HepG2 (cell line): ENCODE measurements at regions not wholly inside any gene's neighbourhood (a gene's known extent, or its start where the extent isn't known, plus 50 kb on each side); places are given as distances from the start of the nearest gene placed in this dataset.

Source experiments
- ATAC-seq: fragments of 200-7000 bp; cut with Tn5 transposase; 3 replicates; pipeline ENCODE4 v1.9.1; 2020; ENCODE audit warnings: mild to moderate bottlenecking, moderate library complexity
- BruUV-seq: library from RNA; stranded (reverse); fragments of 400-500 nt; replicated peaks from 2 replicates; lab custom pipeline; 2021; lab: Mats Ljungman, UMichigan
- CTCF ChIA-PET: fragments of 300-600 bp; formaldehyde crosslinking; extraction: SDS; loops from one replicate; lab custom pipeline; 2021; ENCODE audit warnings: low total read pairs, inconsistent platforms, low intra/inter-chr PET ratio; lab: Yijun Ruan, JAX
- POLR2A ChIA-PET: fragments of 350-600 bp; sonication (Branson Sonifier 250); formaldehyde crosslinking; loops from one replicate; lab custom pipeline; 2020; ENCODE audit warnings: antibody characterized with exemption, inconsistent platforms; lab: Yijun Ruan, JAX
- DNase-seq: peaks from one replicate; pipeline ENCODE4 v3.0.0-alpha.2; 2015; ENCODE audit warnings: low spot score
- FAIRE-seq: peaks from 3 replicates; lab custom pipeline; 2011; peaks lifted over from hg19 to GRCh38; lab: Jason Lieb, UNC
- H2AFZ ChIP-seq: one replicate; pipeline ENCODE4 v1.6.1; 2011; ENCODE audit warnings: low read length, inconsistent platforms
- H3K27ac ChIP-seq: fragments of 300-600 bp; 3 replicates; pipeline ENCODE4 v1.8.0; 2011; ENCODE audit warnings: mixed run types, mild to moderate bottlenecking, mixed read lengths, low read length, inconsistent platforms; ENCODE audit not compliant: insufficient read depth; ENCODE audit errors: extremely low read length
- H3K27me3 ChIP-seq, 2 experiments: fragments of 200-600 bp in 1 of 2; 2 replicates in 1 of 2; 3 replicates in 1 of 2; pipeline versions ENCODE4 v1.6.0 to v1.8.0; 2011; ENCODE audit warnings: low read length in 2 of 2, mild to moderate bottlenecking in 2 of 2, moderate library complexity in 2 of 2, inconsistent platforms in 1 of 2; ENCODE audit not compliant: insufficient read depth in 2 of 2, control insufficient read depth in 1 of 2
- H3K36me3 ChIP-seq, 2 experiments: fragments of 200-600 bp in 1 of 2; replicated peaks in 1 of 2; 2 replicates in 1 of 2; 3 replicates in 1 of 2; pipeline versions ENCODE4 v1.5.1 to v1.8.0; 2011; ENCODE audit warnings: low read length in 2 of 2, inconsistent platforms in 1 of 2; ENCODE audit not compliant: insufficient read depth in 2 of 2, control insufficient read depth in 1 of 2
- H3K4me1 ChIP-seq: 2 replicates; pipeline ENCODE4 v1.5.1; 2012; ENCODE audit warnings: low read length, inconsistent platforms; ENCODE audit not compliant: insufficient read depth
- H3K4me2 ChIP-seq: 2 replicates; pipeline ENCODE4 v1.6.0; 2011; ENCODE audit warnings: low read depth, low read length, inconsistent platforms
- H3K4me3 ChIP-seq, 3 experiments: fragments of 200-600 bp in 1 of 3; sonication (generic), shearing (Covaris generic) in 1 of 3; replicated peaks in 1 of 3; 2 replicates each; pipeline ENCODE4 v1.5.1; 2011 to 2016; ENCODE audit warnings: low read length in 3 of 3, inconsistent platforms in 2 of 3, low read depth in 2 of 3, mild to moderate bottlenecking in 2 of 3, control low read depth in 1 of 3, mixed read lengths in 1 of 3; ENCODE audit not compliant: insufficient read depth in 1 of 3
- H3K79me2 ChIP-seq: one replicate; pipeline ENCODE4 v1.6.1; 2011; ENCODE audit warnings: low read length, inconsistent platforms; ENCODE audit not compliant: insufficient read depth
- H3K9ac ChIP-seq: 2 replicates; pipeline ENCODE4 v1.6.0; 2011; ENCODE audit warnings: mild to moderate bottlenecking, low read depth, low read length, inconsistent platforms; ENCODE audit not compliant: insufficient read depth
- H3K9me3 ChIP-seq: 2 replicates; pipeline ENCODE4 v1.5.1; 2012; ENCODE audit warnings: mild to moderate bottlenecking, low read length
- H4K20me1 ChIP-seq: 2 replicates; pipeline ENCODE4 v1.6.0; 2011; ENCODE audit warnings: inconsistent platforms, mild to moderate bottlenecking, low read length, moderate library complexity; ENCODE audit not compliant: insufficient read depth
- AGO1 ChIP-seq: fragments of 200-400 bp; formaldehyde crosslinking; IDR thresholded peaks from 2 replicates; pipeline ENCODE4 v1.6.1; 2017; ENCODE audit warnings: mild to moderate bottlenecking, low read depth, low read length, moderate library complexity; ENCODE audit not compliant: poor library complexity, severe bottlenecking
- ATF1 ChIP-seq: IDR thresholded peaks from 2 replicates; pipeline ENCODE4 v1.6.1; 2016; ENCODE audit warnings: mild to moderate bottlenecking, control low read depth
- CBFB ChIP-seq: sonication (generic); formaldehyde crosslinking; IDR thresholded peaks from 2 replicates; pipeline ENCODE4 v1.4.0; 2020; ENCODE audit warnings: missing genetic modification reagents
- CEBPB ChIP-seq: IDR thresholded peaks from 2 replicates; pipeline ENCODE4 v1.6.1; 2011; ENCODE audit warnings: low read depth, low read length, improper control_type of control experiment, borderline replicate concordance
- E2F2 ChIP-seq: sonication (generic); formaldehyde crosslinking; IDR thresholded peaks from 2 replicates; pipeline ENCODE4 v1.4.0; 2020; ENCODE audit warnings: missing genetic modification reagents, borderline replicate concordance
- FIP1L1 ChIP-seq: fragments of 200-400 bp; formaldehyde crosslinking; IDR thresholded peaks from 2 replicates; pipeline ENCODE4 v1.6.1; 2018; ENCODE audit warnings: low read depth, mild to moderate bottlenecking, low read length, moderate library complexity, borderline replicate concordance; ENCODE audit not compliant: insufficient read depth
- KDM2A ChIP-seq: sonication (generic); formaldehyde crosslinking; IDR thresholded peaks from 2 replicates; pipeline ENCODE4 v1.4.0; 2020; ENCODE audit warnings: low read depth, missing genetic modification reagents, borderline replicate concordance
- KDM3A ChIP-seq: IDR thresholded peaks from 2 replicates; pipeline ENCODE4 v1.6.1; 2018; ENCODE audit warnings: low read depth, missing compliant biosample characterization
- MEIS1 ChIP-seq: sonication (generic); formaldehyde crosslinking; IDR thresholded peaks from 2 replicates; pipeline ENCODE4 v1.9.0; 2021; ENCODE audit warnings: mild to moderate bottlenecking, missing genetic modification reagents, moderate library complexity, borderline replicate concordance
- PAWR ChIP-seq: sonication (generic); formaldehyde crosslinking; IDR thresholded peaks from 2 replicates; pipeline ENCODE4 v1.4.0; 2020; ENCODE audit warnings: missing genetic modification reagents, mild to moderate bottlenecking, borderline replicate concordance
- RAD21 ChIP-seq: fragments of 450-650 bp; formaldehyde crosslinking; IDR thresholded peaks from 2 replicates; pipeline ENCODE4 v1.5.0; 2020; ENCODE audit warnings: mild to moderate bottlenecking
- RARG ChIP-seq: sonication (generic); formaldehyde crosslinking; IDR thresholded peaks from 2 replicates; pipeline ENCODE4 v1.4.0; 2020; ENCODE audit warnings: low read depth, mild to moderate bottlenecking, missing genetic modification reagents
- SALL1 ChIP-seq: sonication (generic); formaldehyde crosslinking; IDR thresholded peaks from 2 replicates; pipeline ENCODE4 v1.8.0; 2022; ENCODE audit warnings: mild to moderate bottlenecking, missing genetic modification reagents
- SMC3 ChIP-seq: IDR thresholded peaks from 2 replicates; pipeline ENCODE4 v1.6.1; 2011; ENCODE audit warnings: low read length, improper control_type of control experiment
- STAG1 ChIP-seq: sonication (generic); formaldehyde crosslinking; IDR thresholded peaks from 2 replicates; pipeline ENCODE4 v1.4.0; 2020; ENCODE audit warnings: missing genetic modification reagents
- TMF1 ChIP-seq: sonication (generic); formaldehyde crosslinking; IDR thresholded peaks from 2 replicates; pipeline ENCODE4 v1.8.1; 2022; ENCODE audit warnings: low read depth, missing genetic modification reagents
- YEATS4 ChIP-seq: sonication (generic); formaldehyde crosslinking; IDR thresholded peaks from 2 replicates; pipeline ENCODE4 v1.4.0; 2020; ENCODE audit warnings: missing genetic modification reagents, borderline replicate concordance
- ZBTB25 ChIP-seq: IDR thresholded peaks from 2 replicates; pipeline ENCODE4 v1.6.1; 2018; ENCODE audit warnings: missing genetic modification reagents
- ZBTB38 ChIP-seq: sonication (generic); formaldehyde crosslinking; IDR thresholded peaks from 2 replicates; pipeline ENCODE4 v1.5.1; 2020; ENCODE audit warnings: mild to moderate bottlenecking, missing genetic modification reagents
- ZIK1 ChIP-seq: sonication (generic); formaldehyde crosslinking; IDR thresholded peaks from 2 replicates; pipeline ENCODE4 v1.5.0; 2020; ENCODE audit warnings: mild to moderate bottlenecking, low read depth, missing genetic modification reagents, borderline replicate concordance
- ZNF20 ChIP-seq: sonication (generic); formaldehyde crosslinking; IDR thresholded peaks from 2 replicates; pipeline ENCODE4 v1.4.0; 2020; ENCODE audit warnings: mild to moderate bottlenecking, moderate library complexity, missing genetic modification reagents
- ZNF329 ChIP-seq: sonication (generic); formaldehyde crosslinking; IDR thresholded peaks from 2 replicates; pipeline ENCODE4 v1.9.0; 2021; ENCODE audit warnings: low read depth, mild to moderate bottlenecking, missing genetic modification reagents
- WGBS: methylation state at CpG from one replicate; pipeline ENCODE4 v1.1.6; 2017; ENCODE audit warnings: low lambda C conversion rate; 5-methylcytosine and 5-hydroxymethylcytosine counted together
- in situ Hi-C: cut with HindIII; loops from 2 replicates; pipeline ENCODE4 v1.10.0; 2017; ENCODE audit warnings: low pct_unique_long_range_greater_than_20kb; ENCODE audit not compliant: extremely low pct_ligation_motif_present
- intact Hi-C: fragments of 100-400 bp; cut with micrococcal nuclease; formaldehyde crosslinking; loops from one replicate; pipeline ENCODE4 v1.10.0; 2022; ENCODE audit not compliant: unreplicated experiment
- TF ChIP-seq, protein P1 (sequence below): sonication (generic); formaldehyde crosslinking; IDR thresholded peaks from 2 replicates; pipeline ENCODE4 v1.8.1; 2023; ENCODE audit warnings: missing genetic modification reagents, mild to moderate bottlenecking, borderline replicate concordance
- TF ChIP-seq, protein P2 (sequence below): IDR thresholded peaks from 2 replicates; pipeline ENCODE4 v1.6.1; 2016; ENCODE audit warnings: mild to moderate bottlenecking, missing biosample characterization, missing genetic modification reagents

GRCh38 chr7:34430456-34430855 lies 227.6 kb upstream of the NPSR1 start:
- no peak overlapping the region for H3K4me3 ChIP-seq
- no peaks in the 10 kb centered on the region for H3K36me3 ChIP-seq
- no peak overlapping the region for H3K4me2 ChIP-seq
- in situ Hi-C loops (no loop called here), intact Hi-C loops (loop anchor here (1.0 kb wide), 1 partner anchor 109 kb away; no protein-coding TSS in a partner anchor)
- H3K79me2 ChIP-seq = no peaks in the 10 kb centered on the region
- H4K20me1 ChIP-seq = no peaks in the 10 kb centered on the region
- ATAC-seq (peak; percentile 67), DNase-seq (peak; percentile 41), FAIRE-seq (no peak)
- H3K27ac ChIP-seq = no peak overlapping the region
- no peaks in the 10 kb centered on the region for H3K9me3 ChIP-seq
- H2AFZ ChIP-seq = no peak overlapping the region
- peaks cover 17% of the 10 kb centered on the region for H3K4me1 ChIP-seq
- POLR2A ChIA-PET = no interaction called here
- WGBS = 83% methylated on average over 4 of the region's 4 CpGs
- no TSS peak for BruUV-seq
- no peaks in the 10 kb centered on the region for H3K27me3 ChIP-seq
- CTCF ChIA-PET = interaction anchor here (2.1 kb wide), 1 partner anchor 110 kb away, joined by 28 read pairs; no protein-coding TSS in a partner anchor
- no peak overlapping the region for H3K9ac ChIP-seq
- TF ChIP-seq ZNF20 (CRISPR knock-in tag) (no peak), SALL1 (CRISPR knock-in tag) (no peak), KDM3A (CRISPR knock-in tag) (no peak), CBFB (no peak), PAWR (CRISPR knock-in tag) (no peak), MEIS1 (no peak), RAD21 (CRISPR knock-in tag) (peak; percentile 33; the same call in 1 of the 2 replicates), YEATS4 (CRISPR knock-in tag) (no peak), ATF1 (CRISPR knock-in tag) (no peak), CEBPB (peak; percentile 64), E2F2 (CRISPR knock-in tag) (no peak), STAG1 (peak; percentile 70), ZBTB38 (CRISPR knock-in tag) (no peak), AGO1 (no peak), ZNF329 (CRISPR knock-in tag) (no peak), FIP1L1 (no peak), TMF1 (CRISPR knock-in tag) (no peak), RARG (CRISPR knock-in tag) (no peak), ZIK1 (CRISPR knock-in tag) (no peak), ZBTB25 (no peak), KDM2A (CRISPR knock-in tag) (no peak), SMC3 (peak; percentile 64)
- TF ChIP-seq, protein P1, sequence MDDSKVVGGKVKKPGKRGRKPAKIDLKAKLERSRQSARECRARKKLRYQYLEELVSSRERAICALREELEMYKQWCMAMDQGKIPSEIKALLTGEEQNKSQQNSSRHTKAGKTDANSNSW (CRISPR knock-in tag) = no peak
- TF ChIP-seq, protein P2, sequence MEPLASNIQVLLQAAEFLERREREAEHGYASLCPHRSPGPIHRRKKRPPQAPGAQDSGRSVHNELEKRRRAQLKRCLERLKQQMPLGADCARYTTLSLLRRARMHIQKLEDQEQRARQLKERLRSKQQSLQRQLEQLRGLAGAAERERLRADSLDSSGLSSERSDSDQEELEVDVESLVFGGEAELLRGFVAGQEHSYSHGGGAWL (CRISPR knock-in tag) = no peak
